ENCODE measurements at regions not wholly inside any gene's neighbourhood (a gene's known extent, or its start where the extent isn't known, plus 50 kb on each side); places are given as distances from the start of the nearest gene placed in this dataset.

GRCh38 chr3:69527498-69527897, 141.6 kb upstream of the FRMD4B start:
- Mint-ChIP-seq H3K36me3 (peaks cover 0 to 5% of the 10 kb centered on the region in 2 donors), H3K27me3 (ENCODE audit: low read depth in 3 of 3) (peaks cover 1 to 2% (median 2%) of the 10 kb centered on the region in 3 donors), H3K27ac (no peak overlapping the region), H3K4me1 (peaks cover 49% of the 10 kb centered on the region), H3K9me3 (peaks cover 0 to 7% (median 4%) of the 10 kb centered on the region in 7 donors), H3K4me3 (no peak overlapping the region)
- TF ChIP-seq, protein P1, sequence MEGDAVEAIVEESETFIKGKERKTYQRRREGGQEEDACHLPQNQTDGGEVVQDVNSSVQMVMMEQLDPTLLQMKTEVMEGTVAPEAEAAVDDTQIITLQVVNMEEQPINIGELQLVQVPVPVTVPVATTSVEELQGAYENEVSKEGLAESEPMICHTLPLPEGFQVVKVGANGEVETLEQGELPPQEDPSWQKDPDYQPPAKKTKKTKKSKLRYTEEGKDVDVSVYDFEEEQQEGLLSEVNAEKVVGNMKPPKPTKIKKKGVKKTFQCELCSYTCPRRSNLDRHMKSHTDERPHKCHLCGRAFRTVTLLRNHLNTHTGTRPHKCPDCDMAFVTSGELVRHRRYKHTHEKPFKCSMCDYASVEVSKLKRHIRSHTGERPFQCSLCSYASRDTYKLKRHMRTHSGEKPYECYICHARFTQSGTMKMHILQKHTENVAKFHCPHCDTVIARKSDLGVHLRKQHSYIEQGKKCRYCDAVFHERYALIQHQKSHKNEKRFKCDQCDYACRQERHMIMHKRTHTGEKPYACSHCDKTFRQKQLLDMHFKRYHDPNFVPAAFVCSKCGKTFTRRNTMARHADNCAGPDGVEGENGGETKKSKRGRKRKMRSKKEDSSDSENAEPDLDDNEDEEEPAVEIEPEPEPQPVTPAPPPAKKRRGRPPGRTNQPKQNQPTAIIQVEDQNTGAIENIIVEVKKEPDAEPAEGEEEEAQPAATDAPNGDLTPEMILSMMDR (IDR thresholded peaks at IDR 0.05): no peak
- H3K27me3 ChIP-seq (ENCODE audit: control insufficient read depth in 2 of 2, insufficient read depth in 2 of 2, low read length in 2 of 2): no peaks in the 10 kb centered on the region
- no peaks in the 10 kb centered on the region for H3K9me3 ChIP-seq (replicated peaks in 1 of 2; ENCODE audit: control insufficient read depth in 1 of 2, insufficient read depth in 1 of 2, low read length in 2 of 2)
- H3K4me3 ChIP-seq (replicated peaks in 1 of 3; ENCODE audit: low read depth in 2 of 3, low read length in 3 of 3): no peak overlapping the region
- no peaks in the 10 kb centered on the region for H3K36me3 ChIP-seq (replicated peaks in 1 of 2; ENCODE audit: control insufficient read depth in 1 of 2, insufficient read depth in 2 of 2, low read length in 2 of 2)
- H4K20me1 ChIP-seq (ENCODE audit: insufficient read depth, low read length): no peaks in the 10 kb centered on the region
- no peak for DNase-seq
- H3K4me1 ChIP-seq (ENCODE audit: control insufficient read depth in 1 of 2, insufficient read depth in 2 of 2, low read length in 2 of 2): peaks cover 25 to 29% of the 10 kb centered on the region in 2 donors
- H3K79me2 ChIP-seq (ENCODE audit: insufficient read depth, low read length): peaks cover 17% of the 10 kb centered on the region
- intact Hi-C loops (cut with micrococcal nuclease): no loop called here
- H3K9ac ChIP-seq (ENCODE audit: insufficient read depth, low read length, poor library complexity, severe bottlenecking): no peak overlapping the region
- no peak overlapping the region for H3K27ac ChIP-seq (ENCODE audit: low read depth in 1 of 2, low read length in 2 of 2)
- no peak overlapping the region for H3K4me2 ChIP-seq (replicated peaks; ENCODE audit: extremely low read depth, low read length, poor library complexity, severe bottlenecking)
- H2AFZ ChIP-seq (ENCODE audit: insufficient read depth, low read depth, low read length, poor library complexity, severe bottlenecking): no peak overlapping the region

DNA sequence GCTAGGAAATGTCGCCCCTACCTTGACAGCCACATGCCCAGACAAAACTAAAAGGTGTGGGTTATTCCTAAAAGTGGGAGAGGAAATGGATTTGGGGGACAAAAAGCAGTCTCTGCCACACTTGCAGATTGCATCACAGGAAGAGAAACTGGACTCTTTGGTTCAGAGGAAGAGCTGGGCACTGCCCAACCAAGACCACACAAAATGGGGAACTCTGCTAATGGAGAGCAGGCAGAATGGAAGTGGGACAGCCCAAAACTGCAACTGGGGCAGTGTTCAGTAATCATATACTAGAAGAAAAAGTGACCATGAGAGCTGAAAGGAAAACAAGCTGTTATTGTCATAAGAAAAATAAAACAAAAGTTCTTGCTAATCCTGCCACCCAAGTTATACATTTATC, 138.9 kb upstream of the FRMD4B start:
- peaks cover 61% of the 10 kb centered on the region for H3K4me1 Mint-ChIP-seq
- H3K36me3 Mint-ChIP-seq: peaks cover 1 to 3% of the 10 kb centered on the region in 2 donors
- TF ChIP-seq, protein P1 (IDR thresholded peaks at IDR 0.05): no peak
- H3K27ac ChIP-seq (ENCODE audit: low read depth in 1 of 2, low read length in 2 of 2): peak overlapping the region in 1 of 2 donors; percentile 47
- H3K9ac ChIP-seq (ENCODE audit: insufficient read depth, low read length, poor library complexity, severe bottlenecking): no peak overlapping the region
- no peaks in the 10 kb centered on the region for H4K20me1 ChIP-seq (ENCODE audit: insufficient read depth, low read length)
- peak overlapping the region; percentile 26 to 77 (median 69) for H3K27ac Mint-ChIP-seq
- peaks cover 29 to 33% of the 10 kb centered on the region in 2 donors for H3K4me1 ChIP-seq (ENCODE audit: control insufficient read depth in 1 of 2, insufficient read depth in 2 of 2, low read length in 2 of 2)
- peak overlapping the region in 1 of 2 donors; percentile 9 for H3K4me3 Mint-ChIP-seq
- peaks cover 0 to 7% (median 4%) of the 10 kb centered on the region in 7 donors for H3K9me3 Mint-ChIP-seq
- H3K27me3 Mint-ChIP-seq (ENCODE audit: low read depth in 3 of 3): peaks cover 0 to 4% (median 1%) of the 10 kb centered on the region in 3 donors
- no peaks in the 10 kb centered on the region for H3K9me3 ChIP-seq (replicated peaks in 1 of 2; ENCODE audit: control insufficient read depth in 1 of 2, insufficient read depth in 1 of 2, low read length in 2 of 2)
- no CpG with 5 or more reads among the region's 1 CpG for WGBS (ENCODE audit: insufficient coverage)
- H3K27me3 ChIP-seq (ENCODE audit: control insufficient read depth in 2 of 2, insufficient read depth in 2 of 2, low read length in 2 of 2): no peaks in the 10 kb centered on the region
- H3K4me3 ChIP-seq (replicated peaks in 1 of 3; ENCODE audit: low read depth in 2 of 3, low read length in 3 of 3): peak overlapping the region in 1 of 3 experiments; percentile 2
- peaks cover 14% of the 10 kb centered on the region for H3K79me2 ChIP-seq (ENCODE audit: insufficient read depth, low read length)
- no peaks in the 10 kb centered on the region for H3K36me3 ChIP-seq (replicated peaks in 1 of 2; ENCODE audit: control insufficient read depth in 1 of 2, insufficient read depth in 2 of 2, low read length in 2 of 2)
- no peak overlapping the region for H2AFZ ChIP-seq (ENCODE audit: insufficient read depth, low read depth, low read length, poor library complexity, severe bottlenecking)
- DNase-seq: peak; percentile 27 to 59 (median 43)
- intact Hi-C loops (cut with micrococcal nuclease): no loop called here
- peak overlapping the region; percentile 30 for H3K4me2 ChIP-seq (replicated peaks; ENCODE audit: extremely low read depth, low read length, poor library complexity, severe bottlenecking)

Measured in CD14-positive monocyte (primary cell).